HG03520 (cell line): ENCODE measurements at regions not wholly inside any gene's neighbourhood (a gene's known extent, or its start where the extent isn't known, plus 50 kb on each side); places are given as distances from the start of the nearest gene placed in this dataset.
A peak's percentile ranks its signal among the peaks of the same experiment; 100 is the strongest.

Source experiments
- ATAC-seq: cut with Tn5 transposase; IDR thresholded peaks from one replicate; pipeline ENCODE4 v1.9.1; 2021; ENCODE audit warnings: mild to moderate bottlenecking, moderate library complexity; ENCODE audit not compliant: unreplicated experiment

DNA sequence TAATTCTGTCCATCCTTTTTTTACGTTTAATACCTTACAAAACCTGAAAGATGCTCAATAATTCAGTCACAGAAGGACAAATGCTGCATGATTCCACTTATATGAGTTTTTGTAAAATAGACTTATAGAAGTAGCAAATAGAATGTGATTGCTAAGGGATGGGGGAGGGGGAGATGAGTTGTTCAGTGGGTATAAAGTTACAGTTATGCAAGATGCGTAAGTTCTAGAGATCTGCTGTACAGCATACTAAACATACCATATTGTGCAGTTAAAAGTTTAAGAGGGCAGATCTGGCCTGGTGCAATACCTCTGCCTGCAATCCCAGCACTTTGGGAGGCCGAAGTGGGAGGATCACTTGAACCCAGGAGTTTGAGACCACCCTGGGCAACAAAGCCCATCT is 78.8 kb downstream of the TET3 start:
- no peak for ATAC-seq

DNA sequence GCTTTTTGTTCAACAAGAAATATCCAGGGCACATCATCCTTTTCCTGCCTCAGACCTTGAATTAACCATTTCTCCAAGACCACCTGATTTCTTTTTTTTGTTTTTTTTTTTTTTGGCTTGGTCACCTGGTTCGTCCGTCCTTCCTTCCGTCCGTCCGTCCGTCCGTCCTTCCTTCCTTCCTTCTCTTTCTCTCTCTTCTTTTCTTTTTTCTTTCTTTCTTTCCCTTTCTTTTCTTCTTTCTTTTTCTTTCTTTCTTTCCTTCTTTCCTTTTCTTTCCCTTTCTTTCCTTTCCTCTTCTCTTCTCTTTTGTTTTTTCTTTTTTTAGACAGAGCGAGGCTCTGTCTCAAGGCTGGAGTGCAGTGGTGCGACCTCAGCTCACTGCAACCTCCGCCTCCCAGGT is 80.7 kb downstream of the TET3 start:
- ATAC-seq: no peak

DNA sequence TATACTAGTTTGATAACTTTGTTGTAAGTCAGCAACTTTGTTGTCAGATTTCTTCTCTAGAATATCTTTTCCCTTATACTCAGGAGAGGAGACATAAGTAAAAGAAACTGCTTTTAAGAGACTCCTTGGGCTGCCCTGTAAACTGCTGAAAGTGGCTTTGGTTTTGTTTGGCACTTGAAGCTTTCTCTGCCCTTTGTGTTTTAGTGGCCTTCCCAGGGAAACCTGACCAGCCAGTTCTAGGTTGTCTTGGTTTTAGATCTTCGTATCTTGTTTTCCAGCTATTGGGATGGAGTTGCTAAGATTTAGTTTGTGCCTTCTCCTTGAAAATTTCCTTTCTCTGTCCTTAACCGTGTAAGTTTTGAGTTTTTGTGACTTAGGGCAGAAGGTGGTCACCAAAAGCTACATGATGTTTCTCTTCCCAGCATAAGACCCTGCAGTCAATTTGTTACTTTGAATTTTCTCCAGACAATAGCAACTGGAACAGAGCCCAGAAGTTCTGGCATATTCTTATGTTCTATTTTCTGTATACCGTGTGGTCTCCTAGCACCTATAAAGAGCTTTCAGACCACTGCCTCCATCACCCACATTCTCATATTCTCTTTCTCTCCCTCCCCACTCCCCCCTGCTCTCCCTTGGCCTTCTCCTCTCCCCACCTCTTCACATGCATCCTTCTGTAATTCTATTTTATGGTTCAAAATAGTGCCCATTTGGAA is 81.1 kb downstream of the BOLA3 start:
- no peak for ATAC-seq

DNA sequence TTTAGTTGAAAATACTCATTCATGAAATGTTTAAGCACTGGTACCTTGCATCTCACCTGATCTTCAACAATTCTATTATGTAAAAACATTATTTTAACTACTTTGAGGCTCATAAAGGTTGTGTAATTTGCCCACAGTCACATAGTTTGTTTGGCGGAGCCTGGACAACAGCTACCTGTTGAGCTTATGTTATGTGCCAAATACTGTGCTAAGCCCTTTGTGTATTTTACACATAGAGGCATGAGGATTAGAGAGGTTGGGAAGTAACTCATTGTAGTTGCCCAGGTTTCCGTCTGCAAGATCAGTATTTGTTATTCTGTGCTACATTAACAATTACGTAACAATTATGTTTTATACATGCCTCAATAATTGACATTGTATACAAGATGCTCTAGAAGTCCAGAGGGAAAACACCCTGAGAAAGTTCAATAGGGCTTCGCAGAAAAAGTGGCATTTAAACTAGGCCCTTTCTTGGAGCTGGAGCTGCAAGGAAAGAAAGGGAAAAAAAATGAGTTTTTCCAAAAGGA is 80.4 kb downstream of the BOLA3 start:
- no peak for ATAC-seq

DNA sequence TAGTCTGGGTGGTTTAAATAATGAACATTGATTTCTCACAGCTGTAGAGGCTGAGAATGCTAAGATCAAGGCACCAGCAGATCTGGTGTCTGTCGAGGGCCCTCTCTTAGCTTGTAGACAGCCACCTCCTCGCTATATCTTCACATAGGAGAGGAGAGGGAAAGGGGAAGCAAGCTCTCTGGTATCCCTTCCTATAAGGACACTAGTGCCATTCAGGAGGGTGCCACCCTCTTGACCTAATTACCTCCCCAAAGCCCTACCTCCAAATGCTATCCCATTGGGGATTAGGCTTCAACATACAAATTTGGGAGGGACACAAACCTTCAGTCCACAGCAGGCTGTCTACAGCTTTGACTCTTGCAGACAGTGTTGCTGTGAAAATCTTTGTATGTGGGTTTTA is 76.7 kb downstream of the BOLA3 start:
- ATAC-seq: no peak

DNA sequence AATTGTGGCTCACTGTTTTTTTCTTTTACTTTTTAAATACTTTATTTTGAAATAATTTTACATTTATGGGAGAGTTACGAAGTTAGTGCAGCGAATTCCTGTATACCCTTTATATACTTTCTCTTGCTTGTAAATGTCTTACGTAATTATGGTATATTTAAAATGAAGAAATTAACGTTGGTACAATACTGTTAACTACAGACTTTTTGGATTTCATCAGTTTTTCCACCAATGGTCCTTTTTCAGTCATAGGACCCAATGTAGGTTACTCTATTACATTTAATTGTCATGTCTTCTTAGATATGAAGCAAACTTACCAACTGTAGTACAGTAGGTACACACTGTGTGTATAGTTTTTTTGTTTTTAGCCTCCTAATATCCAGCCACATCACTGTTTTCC is 76.3 kb downstream of the BOLA3 start:
- ATAC-seq: no peak

DNA sequence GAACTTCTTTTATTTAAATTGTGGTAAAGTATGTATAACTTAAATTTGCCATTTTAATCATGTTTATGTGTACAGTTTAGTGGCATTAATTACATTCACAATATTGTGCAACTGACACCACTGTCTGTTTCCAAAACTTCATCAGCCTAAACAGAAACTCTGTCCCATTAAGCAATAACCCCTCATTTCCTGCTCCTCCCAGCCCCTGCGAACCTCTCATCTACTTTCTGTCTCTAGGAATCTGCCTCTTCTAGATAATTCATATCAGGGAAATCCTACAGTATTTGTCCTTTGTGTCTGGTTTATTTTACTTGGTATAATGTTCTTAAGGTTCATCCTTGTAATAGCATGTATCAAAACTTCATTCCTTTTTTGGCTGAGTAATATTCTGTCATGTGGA is 75.1 kb downstream of the BOLA3 start:
- ATAC-seq: no peak

DNA sequence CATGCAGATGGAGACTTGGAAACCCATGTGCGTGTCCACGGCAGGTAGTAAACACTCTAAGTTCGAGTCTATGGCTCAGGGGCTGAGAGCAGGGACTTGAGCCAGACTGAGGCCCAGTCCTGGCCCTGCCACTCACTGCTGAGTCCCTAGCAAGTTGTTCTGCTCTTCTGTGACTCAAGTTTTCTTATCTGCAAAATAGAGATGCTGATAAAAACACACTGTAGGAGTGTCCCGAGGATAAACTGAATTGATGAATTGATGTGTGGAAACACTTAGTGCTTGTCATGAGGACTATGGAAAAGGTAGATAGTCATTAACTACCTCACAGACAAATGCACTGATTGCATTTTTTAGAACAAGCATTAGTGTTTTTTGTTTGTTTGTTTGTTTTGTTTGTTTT is 73.2 kb downstream of the BOLA3 start:
- no peak for ATAC-seq

DNA sequence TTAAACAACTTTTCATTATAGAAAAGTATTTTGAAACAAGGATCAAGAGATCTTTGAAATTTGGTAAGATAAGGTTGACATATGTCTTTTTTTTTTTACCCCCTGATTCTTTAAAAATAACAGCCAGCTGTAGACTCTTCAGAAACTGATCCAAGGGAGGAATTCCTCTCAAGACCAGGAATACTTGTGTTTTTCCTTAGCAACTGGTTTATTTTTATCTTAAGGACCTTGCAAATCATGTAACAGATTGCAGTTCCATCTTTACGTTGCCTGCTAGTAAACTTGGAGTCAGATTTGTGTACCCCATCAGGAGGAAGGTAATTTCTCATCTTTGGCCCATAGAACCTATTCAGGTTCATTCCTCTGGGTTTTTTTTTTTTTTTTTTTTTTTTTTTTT is 71.6 kb downstream of the BOLA3 start:
- ATAC-seq: no peak

DNA sequence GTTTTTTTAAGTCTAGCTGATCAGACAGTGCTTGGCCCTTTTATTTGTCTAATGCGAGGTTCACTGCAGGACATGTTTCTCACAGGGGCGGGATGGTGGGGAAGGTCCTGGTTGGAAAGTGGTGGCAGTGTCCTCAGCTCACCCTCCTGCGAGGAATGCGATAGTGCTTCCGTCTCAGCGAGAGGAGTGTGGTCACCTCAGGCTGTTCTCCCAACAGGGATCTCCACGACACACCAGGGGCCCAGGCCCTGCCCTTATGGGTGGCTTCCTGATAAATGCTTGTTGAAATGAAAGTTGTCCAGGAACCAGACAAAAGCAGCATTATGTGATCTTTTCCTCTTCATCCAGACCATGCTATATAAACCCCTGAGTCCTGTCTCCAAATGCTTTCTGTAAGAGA is 70.1 kb downstream of the BOLA3 start:
- no peak for ATAC-seq

DNA sequence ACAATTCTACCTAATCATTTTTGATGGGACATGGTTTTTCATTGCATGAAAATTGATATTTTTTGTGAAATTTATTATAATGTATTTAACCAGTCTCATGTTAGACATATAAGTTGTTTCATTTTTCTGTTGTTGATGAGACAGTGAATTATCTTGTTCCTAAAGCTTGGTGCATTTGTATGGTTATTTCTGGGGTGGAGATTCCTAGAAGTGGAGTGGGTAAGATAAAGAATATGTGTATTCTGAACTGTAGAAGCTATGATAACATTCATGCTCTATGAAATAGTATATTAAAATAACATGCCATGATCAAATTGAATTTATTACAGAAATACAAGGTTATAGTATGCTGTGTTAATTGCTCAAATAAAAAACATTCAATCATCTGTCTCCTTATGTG is 69.2 kb downstream of the BOLA3 start:
- no peak for ATAC-seq

DNA sequence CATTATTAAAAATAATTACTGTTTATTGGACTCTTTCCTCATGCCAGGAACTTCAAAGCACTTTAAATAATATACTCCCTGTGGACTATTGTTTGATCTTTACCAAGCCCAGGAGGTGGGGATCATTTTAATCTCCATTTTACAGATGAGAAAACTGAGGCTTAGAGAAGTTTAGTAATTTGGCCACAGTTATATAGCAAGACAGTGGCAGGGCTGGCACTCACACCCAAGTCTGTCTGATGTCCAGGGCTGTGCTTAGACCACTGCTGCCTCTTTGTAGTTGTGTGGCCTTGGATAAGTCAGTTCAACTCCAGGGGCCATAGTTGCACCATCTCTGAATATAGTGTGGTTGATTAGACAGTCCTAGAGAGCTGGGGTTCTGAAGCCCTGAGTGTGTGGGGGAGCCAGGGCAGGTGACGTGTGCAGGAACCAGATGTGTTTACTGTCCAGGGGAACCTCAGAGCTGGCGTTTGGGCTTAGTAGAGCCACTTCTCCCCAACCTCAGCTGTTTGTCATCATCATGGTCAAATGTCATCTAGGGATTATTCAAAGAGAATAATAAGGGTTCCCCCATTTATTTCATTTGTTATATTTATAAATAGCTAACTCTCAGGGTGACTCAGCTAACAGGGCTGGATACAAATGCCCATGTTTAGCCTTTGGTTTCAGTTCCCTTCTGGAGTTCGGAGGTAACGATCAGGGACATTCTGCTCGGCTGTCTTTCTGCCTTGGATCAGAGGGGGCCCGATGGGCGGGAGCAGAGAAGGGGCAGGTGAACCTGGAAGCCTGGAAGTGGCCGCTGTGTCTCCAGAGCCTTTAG is 68.0 kb downstream of the BOLA3 start:
- peak; percentile 74 for ATAC-seq

DNA sequence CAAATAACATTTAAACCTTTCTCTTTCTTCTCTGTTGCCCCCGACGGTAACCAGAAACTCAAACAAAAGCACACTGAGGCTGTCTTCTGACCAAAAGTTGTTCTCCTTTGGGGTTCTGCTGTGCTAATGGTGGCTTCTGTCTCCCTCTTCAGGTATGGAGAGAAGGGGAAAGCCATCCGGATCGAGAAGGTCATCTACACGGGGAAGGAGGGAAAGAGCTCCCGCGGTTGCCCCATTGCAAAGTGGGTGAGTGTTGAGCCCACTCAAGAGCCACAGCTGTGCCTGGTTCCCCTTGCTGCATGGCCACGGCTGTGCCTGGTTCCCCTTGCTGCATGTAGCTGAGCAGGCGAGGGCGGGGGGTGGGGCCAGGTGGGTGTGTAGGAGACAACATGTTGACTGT is 67.4 kb downstream of the BOLA3 start:
- peak; percentile 12 for ATAC-seq

DNA sequence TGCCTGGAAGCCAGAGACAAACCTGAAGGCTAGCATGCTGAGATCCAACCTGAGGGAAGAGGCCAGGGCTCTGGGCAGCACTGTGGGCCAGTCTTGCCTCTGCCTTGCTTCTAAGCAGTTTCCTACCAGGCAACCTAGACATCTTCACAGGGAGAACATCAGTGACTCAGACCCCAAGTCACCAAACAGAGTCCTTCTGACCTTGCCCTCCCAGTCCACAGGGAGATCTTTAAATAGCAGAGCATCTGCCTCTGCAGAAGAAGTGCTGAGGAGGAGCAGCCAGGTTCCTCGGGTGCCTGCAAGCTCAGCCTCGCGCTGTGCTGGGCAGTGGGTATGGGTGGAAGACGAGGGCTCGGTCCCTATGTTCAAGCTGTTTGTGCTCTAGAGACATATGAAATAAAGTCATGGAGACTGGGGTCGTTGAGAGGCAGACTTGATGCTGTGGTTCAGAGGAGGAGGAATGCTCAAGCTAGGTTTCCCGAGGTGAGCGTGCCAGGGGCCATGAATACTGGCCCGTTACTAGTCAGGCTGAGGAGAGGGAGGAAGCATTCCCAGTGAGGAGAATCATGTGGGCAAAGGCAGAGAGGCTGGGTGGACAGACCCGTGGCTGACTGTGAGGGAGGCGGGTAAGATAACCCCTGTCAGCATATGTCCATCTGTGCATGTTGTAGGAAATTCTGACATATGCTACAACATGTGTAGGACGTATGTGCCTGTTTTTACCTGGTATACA is 66.5 kb downstream of the BOLA3 start:
- ATAC-seq: no peak

DNA sequence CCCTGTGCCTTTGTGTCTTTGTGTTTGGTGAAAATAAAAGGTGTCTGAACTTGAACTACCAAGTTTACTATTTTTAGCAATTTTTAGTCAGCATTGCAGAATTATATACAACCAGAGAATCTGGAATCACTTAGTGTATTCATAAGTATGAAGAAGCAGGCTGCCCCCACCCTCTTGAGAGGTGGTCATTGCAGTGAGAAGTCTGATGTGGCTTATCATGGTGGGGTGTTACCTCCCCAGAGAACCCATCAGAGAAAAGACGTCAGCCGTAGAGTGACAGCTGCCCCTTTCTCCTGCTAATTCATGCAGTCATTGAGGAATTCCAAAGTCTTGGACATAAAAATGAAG is 66.0 kb downstream of the BOLA3 start:
- no peak for ATAC-seq

DNA sequence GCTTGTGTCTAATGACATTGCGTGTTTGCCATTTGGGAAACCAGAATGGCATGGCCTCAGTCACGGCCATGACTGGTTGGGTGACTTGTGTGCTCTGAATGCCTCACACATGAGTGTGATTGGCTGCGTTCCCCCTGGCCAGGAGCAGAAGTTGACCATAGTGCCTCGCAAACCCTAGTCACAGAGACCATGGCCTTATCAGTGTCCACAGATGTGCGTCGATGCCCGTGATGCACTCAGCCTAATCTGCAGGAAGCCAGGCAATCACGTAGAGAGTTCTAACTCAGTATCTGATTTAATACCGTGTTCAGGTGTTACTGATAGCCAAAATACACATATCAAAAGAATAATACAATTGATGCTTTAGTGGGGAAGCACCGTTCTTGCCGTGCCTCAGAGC is 64.0 kb downstream of the BOLA3 start:
- ATAC-seq: no peak
